ENCODE measurements at regions not wholly inside any gene's neighbourhood (a gene's known extent, or its start where the extent isn't known, plus 50 kb on each side); places are given as distances from the start of the nearest gene placed in this dataset.

DNA sequence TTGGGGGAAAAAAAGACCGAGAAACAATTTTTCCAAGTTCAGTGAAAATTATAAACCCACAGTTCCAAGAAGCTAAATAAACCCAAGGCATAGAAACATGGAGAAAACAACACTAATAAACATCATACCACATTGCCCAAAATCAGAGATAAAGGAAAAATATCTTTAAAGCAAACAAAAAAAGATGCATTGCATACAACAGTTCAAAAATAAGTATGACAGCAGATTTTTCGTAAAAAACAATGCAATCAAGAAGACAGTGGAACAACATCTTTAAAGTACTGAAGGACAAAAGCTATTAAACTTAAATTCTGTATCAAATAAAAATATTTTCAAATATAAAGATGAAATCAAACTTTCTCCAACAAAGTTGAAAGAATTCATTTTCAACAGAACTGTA is 921.3 kb downstream of the METTL15 start:
- Histone ChIP-seq H3K27me3 (ENCODE audit: control insufficient read depth in 1 of 2, insufficient read depth in 2 of 2, low read length in 2 of 2) (no peaks in the 10 kb centered on the region), H3K4me1 (ENCODE audit: insufficient read depth, low read length) (no peaks in the 10 kb centered on the region), H3K36me3 (ENCODE audit: insufficient read depth, low read length) (no peaks in the 10 kb centered on the region), H3K27ac (ENCODE audit: low read depth in 1 of 2, low read length in 2 of 2) (no peak overlapping the region), H3K9me3 (ENCODE audit: control insufficient read depth in 1 of 2, insufficient read depth in 1 of 2, low read length in 2 of 2) (peaks cover 0 to 7% of the 10 kb centered on the region in 2 experiments), H3K4me3 (ENCODE audit: low read length) (no peak overlapping the region)
- intact Hi-C loops (cut with DNase I, micrococcal nuclease), result no loop called here
- Mint-ChIP-seq H3K4me3 (no peak overlapping the region), H3K27ac (no peak overlapping the region), H3K27me3 (no peaks in the 10 kb centered on the region), H3K9me3 (peaks cover 3% of the 10 kb centered on the region), H3K36me3 (ENCODE audit: low read depth) (no peaks in the 10 kb centered on the region), H3K4me1 (ENCODE audit: low read depth) (no peaks in the 10 kb centered on the region)
- DNase-seq (no peak), ATAC-seq (ENCODE audit: poor library complexity) (no peak)
- TF ChIP-seq, protein P1, sequence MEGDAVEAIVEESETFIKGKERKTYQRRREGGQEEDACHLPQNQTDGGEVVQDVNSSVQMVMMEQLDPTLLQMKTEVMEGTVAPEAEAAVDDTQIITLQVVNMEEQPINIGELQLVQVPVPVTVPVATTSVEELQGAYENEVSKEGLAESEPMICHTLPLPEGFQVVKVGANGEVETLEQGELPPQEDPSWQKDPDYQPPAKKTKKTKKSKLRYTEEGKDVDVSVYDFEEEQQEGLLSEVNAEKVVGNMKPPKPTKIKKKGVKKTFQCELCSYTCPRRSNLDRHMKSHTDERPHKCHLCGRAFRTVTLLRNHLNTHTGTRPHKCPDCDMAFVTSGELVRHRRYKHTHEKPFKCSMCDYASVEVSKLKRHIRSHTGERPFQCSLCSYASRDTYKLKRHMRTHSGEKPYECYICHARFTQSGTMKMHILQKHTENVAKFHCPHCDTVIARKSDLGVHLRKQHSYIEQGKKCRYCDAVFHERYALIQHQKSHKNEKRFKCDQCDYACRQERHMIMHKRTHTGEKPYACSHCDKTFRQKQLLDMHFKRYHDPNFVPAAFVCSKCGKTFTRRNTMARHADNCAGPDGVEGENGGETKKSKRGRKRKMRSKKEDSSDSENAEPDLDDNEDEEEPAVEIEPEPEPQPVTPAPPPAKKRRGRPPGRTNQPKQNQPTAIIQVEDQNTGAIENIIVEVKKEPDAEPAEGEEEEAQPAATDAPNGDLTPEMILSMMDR (IDR thresholded peaks at IDR 0.05), result no peak
- ChIA-PET CTCF (no interaction called here), POLR2A (no interaction called here)

DNA sequence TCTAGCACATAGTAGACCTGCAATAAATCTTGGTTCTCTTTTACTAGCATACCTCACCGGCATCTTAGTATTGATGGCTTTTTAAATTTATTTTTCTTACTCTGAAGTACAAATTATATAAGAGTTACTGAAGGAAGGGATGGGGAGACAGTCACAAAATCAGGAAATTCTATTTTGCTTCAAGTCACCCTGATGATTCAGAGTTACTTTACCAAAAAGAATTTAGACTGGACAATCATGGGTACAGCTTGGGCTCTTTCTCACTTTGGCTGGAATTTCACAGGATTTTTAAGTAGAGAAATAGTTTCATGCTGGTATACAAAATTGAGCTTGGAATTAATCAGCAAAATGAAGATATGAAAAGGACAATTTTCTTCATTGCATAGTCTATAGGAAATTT is 919.2 kb downstream of the METTL15 start:
- ATAC-seq (ENCODE audit: poor library complexity), result no peak
- peaks cover 5% of the 10 kb centered on the region for H3K9me3 Mint-ChIP-seq
- H3K27me3 Mint-ChIP-seq, result no peaks in the 10 kb centered on the region
- TF ChIP-seq, protein P1 (IDR thresholded peaks at IDR 0.05), result no peak
- H3K4me1 Mint-ChIP-seq (ENCODE audit: low read depth), result no peaks in the 10 kb centered on the region
- Histone ChIP-seq H3K36me3 (ENCODE audit: insufficient read depth, low read length) (no peaks in the 10 kb centered on the region), H3K4me3 (ENCODE audit: low read length) (no peak overlapping the region), H3K27me3 (ENCODE audit: control insufficient read depth in 1 of 2, insufficient read depth in 2 of 2, low read length in 2 of 2) (no peaks in the 10 kb centered on the region), H3K9me3 (ENCODE audit: control insufficient read depth in 1 of 2, insufficient read depth in 1 of 2, low read length in 2 of 2) (peaks cover 0 to 7% of the 10 kb centered on the region in 2 experiments), H3K4me1 (ENCODE audit: insufficient read depth, low read length) (no peaks in the 10 kb centered on the region), H3K27ac (ENCODE audit: low read depth in 1 of 2, low read length in 2 of 2) (no peak overlapping the region)
- CTCF ChIA-PET, result no interaction called here
- intact Hi-C loops (cut with DNase I, micrococcal nuclease), result no loop called here
- DNase-seq, result no peak
- POLR2A ChIA-PET, result no interaction called here
- H3K27ac Mint-ChIP-seq, result no peak overlapping the region
- H3K4me3 Mint-ChIP-seq, result no peak overlapping the region
- no peaks in the 10 kb centered on the region for H3K36me3 Mint-ChIP-seq (ENCODE audit: low read depth)

DNA sequence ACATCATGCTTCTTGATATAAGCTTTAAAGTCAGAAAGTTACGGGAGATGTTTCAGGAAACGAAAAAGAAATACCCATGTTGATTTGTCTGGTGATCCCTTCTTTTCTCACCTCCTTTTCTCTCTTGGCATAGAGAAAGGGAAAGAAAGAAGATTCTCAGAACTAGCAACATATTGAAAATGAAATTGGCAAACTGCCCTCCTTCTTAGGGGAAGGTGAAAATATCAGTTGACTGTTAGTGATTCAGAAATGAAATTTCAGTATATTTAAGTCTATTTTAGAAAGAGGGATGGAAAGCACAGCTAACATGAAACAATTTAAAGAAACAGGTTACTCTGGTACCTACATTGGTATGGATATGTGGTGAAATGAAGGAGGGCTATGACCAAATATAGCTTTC is 918.1 kb downstream of the METTL15 start:
- Mint-ChIP-seq H3K36me3 (ENCODE audit: low read depth) (no peaks in the 10 kb centered on the region), H3K27ac (no peak overlapping the region), H3K27me3 (no peaks in the 10 kb centered on the region), H3K9me3 (peaks cover 6% of the 10 kb centered on the region), H3K4me3 (no peak overlapping the region), H3K4me1 (ENCODE audit: low read depth) (no peaks in the 10 kb centered on the region)
- POLR2A ChIA-PET, result no interaction called here
- intact Hi-C loops (cut with DNase I, micrococcal nuclease), result no loop called here
- no peaks in the 10 kb centered on the region for H3K36me3 ChIP-seq (ENCODE audit: insufficient read depth, low read length)
- no peaks in the 10 kb centered on the region for H3K27me3 ChIP-seq (ENCODE audit: control insufficient read depth in 1 of 2, insufficient read depth in 2 of 2, low read length in 2 of 2)
- CTCF ChIA-PET, result no interaction called here
- no peak overlapping the region for H3K27ac ChIP-seq (ENCODE audit: low read depth in 1 of 2, low read length in 2 of 2)
- H3K4me1 ChIP-seq (ENCODE audit: insufficient read depth, low read length), result no peaks in the 10 kb centered on the region
- H3K9me3 ChIP-seq (ENCODE audit: control insufficient read depth in 1 of 2, insufficient read depth in 1 of 2, low read length in 2 of 2), result peaks cover 0 to 7% of the 10 kb centered on the region in 2 experiments
- ATAC-seq (ENCODE audit: poor library complexity) (no peak), DNase-seq (no peak)
- no peak overlapping the region for H3K4me3 ChIP-seq (ENCODE audit: low read length)
- TF ChIP-seq, protein P1 (IDR thresholded peaks at IDR 0.05), result no peak

Data from CD4-positive, alpha-beta T cell (primary cell).